MM.1S (cell line): ENCODE measurements at regions not wholly inside any gene's neighbourhood (a gene's known extent, or its start where the extent isn't known, plus 50 kb on each side); places are given as distances from the start of the nearest gene placed in this dataset.

Source experiments
- CTCF ChIP-seq: fragments of 300-600 bp; sonication (generic); IDR thresholded peaks from 2 replicates; pipeline ENCODE4 v1.5.1; 2016; ENCODE audit warnings: antibody characterized with exemption, low read length, mixed read lengths
- EZH2phosphoT487 ChIP-seq: fragments of 300-600 bp; sonication (generic); IDR thresholded peaks from 2 replicates; pipeline ENCODE4 v1.6.1; 2018; ENCODE audit warnings: antibody characterized with exemption, low read length

GRCh38 chr4:8778760-8779159 lies 92.9 kb downstream of the HMX1 start:
- TF ChIP-seq EZH2phosphoT487 (no peak), CTCF (no peak)
